Mucosa of descending colon (tissue), 3 donors: ENCODE measurements at regions not wholly inside any gene's neighbourhood (a gene's known extent, or its start where the extent isn't known, plus 50 kb on each side); places are given as distances from the start of the nearest gene placed in this dataset.

Source experiments
- ATAC-seq: fragments of 200-7000 bp; cut with Tn5 transposase; one replicate; pipeline ENCODE4 v1.9.1; 2020; ENCODE audit warnings: mild to moderate bottlenecking, moderate library complexity
- DNase-seq, 3 donors: peaks; one replicate each; pipeline ENCODE4 v3.0.0-alpha.2; 2020
- H3K36me3 ChIP-seq: fragments of 200-600 bp; one replicate; pipeline ENCODE4 v1.8.0; 2021; ENCODE audit warnings: low read depth, mild to moderate bottlenecking
- H3K4me1 ChIP-seq: fragments of 200-600 bp; one replicate; pipeline ENCODE4 v1.8.0; 2021; ENCODE audit warnings: low read depth, mild to moderate bottlenecking
- H3K4me3 ChIP-seq: fragments of 200-600 bp; one replicate; pipeline ENCODE4 v1.8.0; 2021; ENCODE audit warnings: mild to moderate bottlenecking
- H3K9me3 ChIP-seq: fragments of 200-600 bp; one replicate; pipeline ENCODE4 v1.8.0; 2021; ENCODE audit warnings: mild to moderate bottlenecking
- intact Hi-C, 2 donors: fragments of 100-400 bp; cut with DNase I in 1 of 2; cut with micrococcal nuclease in 1 of 2; formaldehyde crosslinking; loops; one replicate each; pipeline versions ENCODE4 v1.11.0 to v1.11.1; 2022; cut with DNase I, micrococcal nuclease
- TF ChIP-seq, protein P1 (sequence below): fragments of 200-600 bp; IDR thresholded peaks from one replicate; pipeline ENCODE4 v1.8.0; 2022; ENCODE audit warnings: antibody characterized with exemption, mild to moderate bottlenecking
- donor health status: DM: no; HTN: no; CAD: no; lungs with moderate emphysema.
- donor health status: DM: no; HTN: no; CAD: no.
- donor health status: DM: no; HTN: yes; CAD: no.

DNA sequence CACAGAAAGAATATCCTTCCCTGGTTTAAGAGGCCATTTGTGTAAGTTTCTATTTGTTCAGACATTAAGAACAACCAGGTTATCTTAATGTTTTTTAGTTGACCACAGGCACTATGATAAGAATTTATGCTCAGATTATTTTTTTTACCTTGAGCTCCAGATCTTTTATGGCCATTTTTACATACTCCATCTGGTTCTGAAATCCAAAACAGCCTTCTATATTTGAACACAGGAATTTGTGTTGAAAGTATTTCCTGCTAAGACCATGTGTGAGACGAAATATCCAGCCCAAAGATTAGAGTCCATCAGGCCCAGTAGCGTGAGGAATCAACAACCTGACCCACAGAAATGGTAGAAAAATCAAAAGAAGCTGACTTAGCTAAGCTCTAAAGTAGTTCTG, 569.9 kb upstream of the FAT3 start:
- DNase-seq: no peak
- H3K4me3 ChIP-seq: no peak overlapping the region
- H3K36me3 ChIP-seq: no peaks in the 10 kb centered on the region
- ATAC-seq: no peak
- no peaks in the 10 kb centered on the region for H3K9me3 ChIP-seq
- intact Hi-C loops: no loop called here
- H3K4me1 ChIP-seq: no peaks in the 10 kb centered on the region
- TF ChIP-seq, protein P1, sequence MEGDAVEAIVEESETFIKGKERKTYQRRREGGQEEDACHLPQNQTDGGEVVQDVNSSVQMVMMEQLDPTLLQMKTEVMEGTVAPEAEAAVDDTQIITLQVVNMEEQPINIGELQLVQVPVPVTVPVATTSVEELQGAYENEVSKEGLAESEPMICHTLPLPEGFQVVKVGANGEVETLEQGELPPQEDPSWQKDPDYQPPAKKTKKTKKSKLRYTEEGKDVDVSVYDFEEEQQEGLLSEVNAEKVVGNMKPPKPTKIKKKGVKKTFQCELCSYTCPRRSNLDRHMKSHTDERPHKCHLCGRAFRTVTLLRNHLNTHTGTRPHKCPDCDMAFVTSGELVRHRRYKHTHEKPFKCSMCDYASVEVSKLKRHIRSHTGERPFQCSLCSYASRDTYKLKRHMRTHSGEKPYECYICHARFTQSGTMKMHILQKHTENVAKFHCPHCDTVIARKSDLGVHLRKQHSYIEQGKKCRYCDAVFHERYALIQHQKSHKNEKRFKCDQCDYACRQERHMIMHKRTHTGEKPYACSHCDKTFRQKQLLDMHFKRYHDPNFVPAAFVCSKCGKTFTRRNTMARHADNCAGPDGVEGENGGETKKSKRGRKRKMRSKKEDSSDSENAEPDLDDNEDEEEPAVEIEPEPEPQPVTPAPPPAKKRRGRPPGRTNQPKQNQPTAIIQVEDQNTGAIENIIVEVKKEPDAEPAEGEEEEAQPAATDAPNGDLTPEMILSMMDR: no peak

DNA sequence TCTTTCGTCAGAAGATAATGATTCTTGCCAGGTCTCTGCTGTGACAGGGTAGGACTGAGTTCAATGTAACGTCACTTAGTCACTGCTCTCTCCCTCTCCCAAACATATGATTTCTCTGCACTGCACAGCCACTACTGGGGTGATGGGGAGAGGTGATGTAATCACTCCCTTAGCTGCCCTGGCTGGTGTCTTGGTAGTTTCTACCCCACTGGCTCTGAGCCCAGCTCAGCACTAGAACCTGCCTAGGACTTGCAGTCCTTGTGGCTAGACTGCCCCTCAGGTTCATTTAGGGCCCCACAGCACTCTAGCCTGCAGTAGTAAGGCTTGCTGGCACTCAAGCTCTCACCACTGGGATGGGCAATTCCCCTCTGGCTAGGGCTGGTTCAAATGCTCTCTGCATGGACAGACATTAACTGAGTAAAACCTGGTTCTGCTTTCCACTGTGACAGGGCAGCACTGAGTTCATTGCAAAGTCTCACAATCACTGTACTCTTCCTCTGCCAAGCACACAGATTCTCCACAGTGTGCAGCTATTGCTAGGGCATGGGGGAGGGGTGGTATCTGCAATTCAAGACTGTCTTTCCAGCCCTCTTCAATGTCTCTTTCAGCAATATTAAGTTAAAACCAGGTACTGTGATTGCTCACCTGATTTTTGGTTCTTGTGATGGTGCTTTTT, 571.4 kb upstream of the FAT3 start:
- ATAC-seq (no peak), DNase-seq (no peak)
- no peaks in the 10 kb centered on the region for H3K36me3 ChIP-seq
- TF ChIP-seq, protein P1: no peak
- intact Hi-C loops: no loop called here
- H3K9me3 ChIP-seq: no peaks in the 10 kb centered on the region
- H3K4me1 ChIP-seq: no peaks in the 10 kb centered on the region
- no peak overlapping the region for H3K4me3 ChIP-seq

DNA sequence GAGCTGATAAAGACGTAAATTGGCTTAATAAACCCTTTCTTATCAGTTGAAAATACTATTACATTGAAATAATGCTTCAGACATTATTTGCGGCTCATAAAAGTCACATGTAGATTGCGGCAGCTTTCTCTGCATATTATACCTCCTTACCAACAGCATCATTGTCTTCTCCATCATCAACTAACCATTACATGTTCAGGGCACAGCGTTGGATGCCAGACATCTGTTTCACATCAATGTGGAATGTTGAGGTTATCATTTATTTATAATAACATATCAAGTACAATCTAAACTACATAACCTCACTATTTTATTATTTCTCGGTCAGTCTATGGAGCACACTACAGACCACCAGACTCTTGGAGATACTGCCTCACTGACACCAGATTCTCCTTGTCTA, 573.8 kb upstream of the FAT3 start:
- intact Hi-C loops: no loop called here

DNA sequence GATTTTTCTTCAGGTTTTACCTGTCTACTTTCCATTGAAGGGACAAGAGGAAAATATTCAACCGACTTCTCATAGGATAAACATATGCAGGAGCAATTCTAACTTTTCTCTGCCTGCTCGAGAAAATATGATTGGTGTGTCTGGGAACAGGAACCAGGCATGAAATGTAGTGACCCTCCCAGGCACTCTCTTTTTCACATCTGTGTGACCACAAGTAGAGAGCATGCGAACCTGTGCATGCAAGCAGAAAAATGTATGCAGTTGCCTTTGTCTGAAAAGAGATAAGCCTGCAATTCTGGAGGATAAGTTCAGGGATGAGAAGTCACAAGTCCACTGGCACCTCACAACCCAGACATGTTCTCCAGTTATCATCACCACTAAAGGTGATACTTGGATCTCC, 583.5 kb upstream of the FAT3 start:
- H3K36me3 ChIP-seq: no peaks in the 10 kb centered on the region

More for the DNA sequence above, 573.8 kb upstream of the FAT3 start:
- no peaks in the 10 kb centered on the region for H3K36me3 ChIP-seq
- no peaks in the 10 kb centered on the region for H3K9me3 ChIP-seq
- H3K4me3 ChIP-seq: no peak overlapping the region
- ATAC-seq (no peak), DNase-seq (no peak)
- no peaks in the 10 kb centered on the region for H3K4me1 ChIP-seq
- TF ChIP-seq, protein P1: no peak

DNA sequence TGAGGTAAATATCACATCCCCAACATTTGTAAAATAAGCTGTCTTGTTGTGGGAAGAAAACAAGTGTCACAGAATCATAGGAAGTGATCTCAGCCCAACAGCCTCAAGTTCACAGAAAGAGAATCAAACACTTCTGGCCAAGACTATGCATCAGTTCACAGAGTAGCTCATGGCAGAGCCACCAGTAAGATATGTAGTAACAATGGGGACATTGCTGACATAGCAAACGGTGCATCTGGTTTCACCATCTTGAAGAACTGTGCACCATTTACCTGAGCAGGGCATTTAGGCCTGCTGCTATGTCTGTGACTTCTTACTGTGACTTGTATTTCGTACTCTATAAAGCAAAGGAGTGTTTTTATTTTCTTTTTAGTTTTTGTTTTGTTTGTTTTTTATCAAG, 585.3 kb upstream of the FAT3 start:
- Histone ChIP-seq H3K4me1 (no peaks in the 10 kb centered on the region), H3K36me3 (no peaks in the 10 kb centered on the region), H3K4me3 (no peak overlapping the region), H3K9me3 (no peaks in the 10 kb centered on the region)
- TF ChIP-seq, protein P1: no peak
- DNase-seq (no peak), ATAC-seq (no peak)
- intact Hi-C loops: no loop called here

More for the DNA sequence above, 583.5 kb upstream of the FAT3 start:
- Histone ChIP-seq H3K9me3 (no peaks in the 10 kb centered on the region), H3K4me3 (no peak overlapping the region), H3K4me1 (no peaks in the 10 kb centered on the region)
- TF ChIP-seq, protein P1: no peak
- DNase-seq (no peak), ATAC-seq (no peak)
- intact Hi-C loops: no loop called here
